ENCODE measurements at regions not wholly inside any gene's neighbourhood (a gene's known extent, or its start where the extent isn't known, plus 50 kb on each side); places are given as distances from the start of the nearest gene placed in this dataset.

GRCh38 chr11:106503901-106504300 is 426.4 kb downstream of the AASDHPPT start:
- TF ChIP-seq CTCF (IDR thresholded peaks at IDR 0.05) (no peak), POLR2A (IDR thresholded peaks at IDR 0.05) (no peak), POLR2AphosphoS5 (IDR thresholded peaks at IDR 0.05) (no peak)
- no peak for DNase-seq (ENCODE audit: low spot score)
- WGBS: 28% methylated on average over 1 of the region's 1 CpG
- intact Hi-C loops (cut with DNase I): no loop called here
- Histone ChIP-seq H3K4me1 (replicated peaks) (no peaks in the 10 kb centered on the region), H3K4me3 (no peak overlapping the region), H3K27me3 (replicated peaks; ENCODE audit: insufficient read depth) (no peaks in the 10 kb centered on the region), H3K36me3 (no peaks in the 10 kb centered on the region), H3K27ac (no peak overlapping the region), H3K9me3 (no peaks in the 10 kb centered on the region)

GRCh38 chr11:106507645-106508306 is 430.3 kb downstream of the AASDHPPT start:
- H3K4me3 ChIP-seq: no peak overlapping the region
- 63% methylated on average over 1 of the region's 1 CpG for WGBS

GRCh38 chr11:106514706-106515105 is 437.2 kb downstream of the AASDHPPT start:
- TF ChIP-seq POLR2A (IDR thresholded peaks at IDR 0.05): no peak
- TF ChIP-seq CTCF (IDR thresholded peaks at IDR 0.05): no peak
- no peak for TF ChIP-seq POLR2AphosphoS5 (IDR thresholded peaks at IDR 0.05)
- 97% methylated on average over 1 of the region's 1 CpG for WGBS
- intact Hi-C loops (cut with DNase I): no loop called here

More at GRCh38 chr11:106507645-106508306, 430.3 kb downstream of the AASDHPPT start:
- Histone ChIP-seq H3K27me3 (replicated peaks; ENCODE audit: insufficient read depth) (no peaks in the 10 kb centered on the region), H3K27ac (no peak overlapping the region), H3K4me1 (replicated peaks) (no peaks in the 10 kb centered on the region), H3K36me3 (no peaks in the 10 kb centered on the region), H3K9me3 (no peaks in the 10 kb centered on the region)
- no peak for TF ChIP-seq CTCF (IDR thresholded peaks at IDR 0.05)
- TF ChIP-seq POLR2A (IDR thresholded peaks at IDR 0.05): no peak
- no peak for TF ChIP-seq POLR2AphosphoS5 (IDR thresholded peaks at IDR 0.05)
- intact Hi-C loops (cut with DNase I): no loop called here
- DNase-seq (ENCODE audit: low spot score): no peak

GRCh38 chr11:106517426-106517825 is 440.0 kb downstream of the AASDHPPT start:
- Histone ChIP-seq H3K36me3 (no peaks in the 10 kb centered on the region), H3K4me1 (replicated peaks) (no peaks in the 10 kb centered on the region), H3K27me3 (replicated peaks; ENCODE audit: insufficient read depth) (no peaks in the 10 kb centered on the region), H3K9me3 (no peaks in the 10 kb centered on the region), H3K27ac (no peak overlapping the region), H3K4me3 (no peak overlapping the region)
- intact Hi-C loops (cut with DNase I): no loop called here
- no peak for DNase-seq (ENCODE audit: low spot score)
- TF ChIP-seq POLR2AphosphoS5 (IDR thresholded peaks at IDR 0.05) (no peak), POLR2A (IDR thresholded peaks at IDR 0.05) (no peak), CTCF (IDR thresholded peaks at IDR 0.05) (no peak)
- 95% methylated on average over 2 of the region's 2 CpGs for WGBS

More at GRCh38 chr11:106514706-106515105, 437.2 kb downstream of the AASDHPPT start:
- H3K4me3 ChIP-seq: no peak overlapping the region
- H3K36me3 ChIP-seq: no peaks in the 10 kb centered on the region
- no peak for DNase-seq (ENCODE audit: low spot score)
- no peaks in the 10 kb centered on the region for H3K4me1 ChIP-seq (replicated peaks)
- no peaks in the 10 kb centered on the region for H3K9me3 ChIP-seq
- H3K27me3 ChIP-seq (replicated peaks; ENCODE audit: insufficient read depth): no peaks in the 10 kb centered on the region
- no peak overlapping the region for H3K27ac ChIP-seq

Data from prostate gland (tissue), 2 donors.